ENCODE measurements at regions not wholly inside any gene's neighbourhood (a gene's known extent, or its start where the extent isn't known, plus 50 kb on each side); places are given as distances from the start of the nearest gene placed in this dataset.
"Not testable (repeated sequence)": the region's sequence is repeated elsewhere in the genome, so short reads cannot be mapped to it uniquely, and the experiment has no call there.

DNA sequence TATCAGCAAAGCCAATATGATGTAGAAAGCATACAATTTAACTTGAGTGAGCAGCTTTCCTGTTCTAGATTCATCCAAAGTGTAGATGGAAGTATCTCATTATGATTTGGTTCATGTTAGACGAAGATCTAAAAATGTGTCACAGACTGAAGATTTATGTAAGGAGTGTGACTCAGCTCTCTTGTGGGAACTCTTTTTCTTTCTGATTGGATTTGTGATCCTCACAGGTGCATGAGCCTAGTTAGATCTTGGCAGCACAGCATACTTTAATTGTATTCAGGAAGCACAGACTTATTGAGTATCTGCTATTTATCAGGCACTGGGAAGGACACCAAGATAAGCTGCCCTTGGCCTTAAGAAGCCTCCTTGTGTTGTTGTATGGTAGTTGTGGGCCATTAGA is 147.1 kb downstream of the C11orf91 start:
- no peak for DNase-seq

DNA sequence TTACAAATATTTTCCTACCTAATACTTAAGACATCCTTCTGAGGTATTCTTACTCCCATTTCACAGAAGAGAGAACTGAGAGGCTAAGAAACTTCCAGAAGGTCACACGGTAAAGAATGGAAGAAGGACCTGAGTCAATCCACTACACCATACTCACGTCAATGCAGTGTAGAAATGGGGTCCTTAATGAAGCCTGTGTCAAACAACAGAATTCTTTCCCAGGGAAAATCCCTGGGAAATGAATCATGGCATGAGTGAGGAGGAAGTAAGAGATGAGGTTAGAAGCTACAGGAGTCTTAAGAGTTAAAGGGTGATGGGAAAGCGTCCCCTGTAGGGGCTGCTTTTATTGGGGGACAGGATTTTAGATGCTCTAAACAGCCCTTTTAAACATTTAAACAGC is 147.9 kb downstream of the C11orf91 start:
- no peak for DNase-seq

DNA sequence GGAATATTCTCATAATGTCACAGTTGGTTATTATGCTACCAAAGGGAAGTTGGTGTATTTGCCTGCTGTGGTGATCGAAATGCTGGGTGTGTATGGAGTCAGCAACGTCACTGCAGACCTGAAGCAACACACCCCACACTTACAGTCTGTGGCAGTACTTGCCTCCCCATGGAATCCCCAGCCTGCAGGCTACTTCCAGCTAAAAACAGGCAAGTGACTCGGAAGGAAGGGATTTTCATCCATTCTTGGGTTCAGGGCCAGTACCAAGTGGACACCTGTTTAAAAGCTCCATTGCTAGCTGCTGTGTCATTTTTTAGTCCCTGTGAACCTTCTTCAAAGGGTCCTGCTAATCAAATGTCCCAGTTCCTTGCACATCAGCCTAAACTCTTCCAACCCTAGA is 149.6 kb downstream of the C11orf91 start:
- no peak for DNase-seq

DNA sequence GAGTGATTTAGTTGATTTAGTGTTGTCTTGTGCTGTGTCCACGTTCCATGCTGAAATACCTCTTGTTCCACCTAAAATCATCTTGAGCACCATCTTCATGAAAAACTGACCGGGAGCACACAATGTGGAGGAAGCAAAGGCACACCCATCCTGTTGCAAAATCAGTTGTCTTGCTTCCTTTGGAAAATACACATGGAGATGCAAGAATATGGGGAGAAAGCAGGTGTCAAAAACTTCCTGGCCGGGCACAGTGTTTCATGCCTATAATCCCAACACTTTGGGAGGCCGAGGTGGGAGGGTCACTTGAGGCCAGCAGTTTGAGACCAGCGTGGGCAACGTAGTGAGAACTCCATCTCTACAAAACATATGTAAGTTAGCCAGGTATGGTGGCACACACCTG is 151.1 kb downstream of the C11orf91 start:
- no peak for DNase-seq

DNA sequence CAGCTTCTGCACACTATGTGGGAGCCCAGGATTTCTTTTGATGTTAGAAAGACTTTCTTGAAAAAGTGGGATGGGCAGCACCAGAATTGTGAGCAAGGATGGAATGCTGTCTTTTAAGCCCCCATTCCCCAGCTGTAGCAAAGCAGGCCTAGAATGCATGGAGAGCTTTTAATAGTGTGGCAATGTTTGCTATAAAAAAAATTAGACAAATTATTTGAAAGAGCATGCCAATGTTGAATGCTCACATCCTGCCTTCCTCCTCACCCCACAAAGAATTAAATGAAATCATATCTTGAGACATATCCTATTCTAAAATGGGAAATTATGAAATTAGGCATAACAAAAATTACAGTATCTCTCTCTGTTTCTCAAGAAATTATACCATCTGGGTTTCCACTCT is 154.7 kb downstream of the C11orf91 start:
- DNase-seq, result no peak

DNA sequence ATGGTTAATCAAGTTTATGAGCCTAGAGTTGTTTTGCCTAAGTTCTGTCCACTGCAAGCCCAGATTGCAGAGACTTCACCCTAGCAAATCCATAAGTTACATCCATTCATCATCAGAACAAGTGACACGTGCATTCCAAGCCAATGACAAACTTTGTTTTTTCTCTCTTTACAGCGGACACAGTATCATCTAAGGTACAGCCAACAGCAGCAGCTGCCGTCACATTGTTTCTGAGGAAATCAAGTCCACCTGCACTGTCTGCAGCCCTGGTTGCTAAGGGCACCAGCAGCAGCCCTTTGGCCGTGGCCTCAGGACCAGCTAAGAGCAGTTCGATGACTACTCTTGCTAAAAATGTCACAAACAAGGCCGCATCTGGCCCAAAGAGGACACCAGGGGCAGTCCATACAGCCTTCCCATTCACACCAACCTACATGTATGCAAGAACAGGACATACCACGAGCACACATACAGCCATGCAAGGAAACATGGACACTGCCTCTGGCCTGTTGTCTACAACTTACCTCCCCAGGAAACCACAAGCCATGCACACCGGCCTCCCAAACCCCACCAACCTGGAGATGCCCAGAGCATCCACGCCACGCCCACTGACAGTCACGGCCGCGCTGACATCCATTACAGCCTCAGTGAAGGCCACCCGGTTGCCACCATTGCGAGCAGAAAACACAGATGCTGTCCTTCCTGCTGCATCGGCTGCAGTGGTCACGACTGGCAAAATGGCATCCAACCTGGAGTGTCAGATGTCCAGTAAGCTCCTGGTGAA is 155.8 kb downstream of the C11orf91 start:
- DNase-seq, result no peak

DNA sequence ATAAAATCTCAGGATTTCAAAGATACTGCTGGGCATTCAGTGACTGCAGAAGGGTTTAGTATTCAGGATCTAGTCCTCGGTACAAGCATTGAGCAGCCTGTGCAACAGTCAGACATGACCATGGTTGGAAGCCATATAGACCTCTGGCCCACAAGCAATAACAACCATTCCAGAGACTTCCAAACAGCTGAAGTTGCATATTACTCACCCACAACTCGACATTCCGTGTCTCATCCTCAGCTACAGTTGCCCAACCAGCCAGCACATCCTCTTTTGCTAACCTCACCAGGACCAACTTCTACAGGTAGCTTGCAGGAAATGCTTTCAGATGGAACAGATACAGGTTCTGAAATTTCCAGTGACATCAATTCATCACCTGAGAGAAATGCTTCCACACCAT is 156.8 kb downstream of the C11orf91 start:
- no peak for DNase-seq

DNA sequence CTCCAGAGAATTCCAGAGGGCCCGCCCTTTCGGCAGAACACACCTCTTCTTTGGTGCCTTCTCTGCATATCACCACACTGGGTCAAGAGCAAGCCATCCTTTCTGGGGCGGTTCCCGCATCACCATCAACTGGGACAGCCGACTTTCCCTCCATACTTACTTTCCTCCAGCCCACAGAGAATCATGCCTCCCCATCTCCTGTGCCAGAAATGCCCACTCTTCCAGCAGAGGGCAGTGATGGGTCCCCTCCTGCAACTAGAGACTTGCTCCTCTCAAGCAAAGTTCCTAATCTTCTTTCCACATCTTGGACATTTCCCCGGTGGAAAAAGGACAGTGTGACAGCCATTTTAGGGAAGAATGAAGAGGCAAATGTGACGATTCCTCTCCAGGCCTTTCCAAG is 157.7 kb downstream of the C11orf91 start:
- DNase-seq, result peak; percentile 37 to 58

DNA sequence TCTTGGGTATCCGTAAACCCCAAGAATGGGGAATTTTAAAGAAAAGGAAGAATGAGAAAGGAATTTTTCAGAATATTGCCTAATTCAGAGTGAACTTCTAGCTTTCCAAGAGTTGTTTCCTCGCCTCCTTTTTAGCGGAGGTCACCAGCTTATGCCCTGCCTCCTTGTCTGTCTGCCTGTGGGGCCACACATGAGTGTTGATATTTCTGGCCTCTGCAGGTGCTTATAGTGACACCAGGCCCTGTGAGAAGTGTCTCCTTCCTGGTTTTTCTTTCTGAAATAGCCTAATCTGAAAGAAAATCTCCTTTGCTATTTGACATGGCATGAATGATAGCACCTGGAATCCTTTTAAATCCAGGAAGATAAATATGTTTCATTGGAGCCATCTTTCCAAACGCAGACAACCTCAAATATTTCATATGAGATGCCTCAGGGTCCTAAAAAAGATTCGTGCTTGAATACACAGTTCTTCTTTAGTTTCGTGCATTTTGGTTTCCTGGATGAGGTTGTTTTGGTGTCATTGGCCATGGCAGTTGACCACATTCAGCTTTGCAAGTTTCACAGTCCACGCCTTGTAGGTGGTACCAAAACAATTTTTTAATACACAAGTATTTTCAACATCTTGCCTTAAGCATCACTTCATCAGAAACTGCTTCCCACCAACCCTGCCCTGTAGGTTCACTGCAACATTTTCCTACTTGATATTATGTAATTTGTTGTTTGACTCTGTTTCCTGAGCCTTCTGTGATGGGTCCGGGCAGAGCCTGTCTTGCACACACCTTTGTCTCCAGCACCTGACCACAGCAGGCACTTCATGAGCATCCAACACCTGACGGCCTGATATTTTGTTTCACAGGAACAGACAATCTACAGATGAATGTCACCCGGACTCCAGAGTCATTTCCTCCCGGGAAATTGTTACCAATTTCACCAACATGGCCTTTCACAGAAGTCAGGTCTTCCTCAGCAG is 159.4 kb downstream of the C11orf91 start:
- no peak for DNase-seq

DNA sequence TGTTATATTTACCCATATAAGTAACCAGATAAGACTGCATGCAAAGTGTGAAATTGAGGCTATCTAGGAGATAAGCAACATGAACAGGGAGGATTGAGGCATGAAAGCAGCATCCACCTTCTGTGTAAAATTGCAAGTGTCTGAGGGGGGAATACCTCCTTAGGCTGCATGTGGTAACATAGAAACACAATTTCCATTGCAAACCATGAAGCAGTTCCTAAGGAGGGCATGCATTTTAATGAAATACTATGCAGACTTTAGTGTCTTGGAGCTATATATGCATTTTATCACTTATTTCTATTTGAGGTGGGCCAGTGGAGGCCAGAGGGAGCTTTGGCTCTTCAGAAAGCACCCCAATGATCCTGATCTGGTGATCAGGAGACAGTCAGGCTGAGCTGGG is 160.2 kb downstream of the C11orf91 start:
- no peak for DNase-seq

DNA sequence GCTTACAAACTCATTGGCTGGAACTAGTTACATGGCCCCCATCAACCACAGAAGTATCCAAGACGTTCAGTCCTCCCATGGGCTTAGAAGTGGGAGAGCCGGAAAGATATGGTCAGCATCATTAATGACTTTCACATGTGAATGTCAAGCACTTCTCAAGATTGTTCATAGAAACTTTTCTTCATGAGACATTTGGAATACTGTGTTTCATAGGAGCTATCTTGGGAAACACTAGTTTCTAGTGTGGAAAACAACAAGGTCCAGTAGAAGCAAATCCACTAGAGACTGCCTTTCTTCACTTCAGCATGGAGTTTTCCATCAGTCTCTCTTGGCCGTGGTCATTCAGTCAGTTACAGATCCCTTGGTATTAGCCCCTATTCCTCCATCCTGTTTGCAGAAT is 160.9 kb downstream of the C11orf91 start:
- no peak for DNase-seq

DNA sequence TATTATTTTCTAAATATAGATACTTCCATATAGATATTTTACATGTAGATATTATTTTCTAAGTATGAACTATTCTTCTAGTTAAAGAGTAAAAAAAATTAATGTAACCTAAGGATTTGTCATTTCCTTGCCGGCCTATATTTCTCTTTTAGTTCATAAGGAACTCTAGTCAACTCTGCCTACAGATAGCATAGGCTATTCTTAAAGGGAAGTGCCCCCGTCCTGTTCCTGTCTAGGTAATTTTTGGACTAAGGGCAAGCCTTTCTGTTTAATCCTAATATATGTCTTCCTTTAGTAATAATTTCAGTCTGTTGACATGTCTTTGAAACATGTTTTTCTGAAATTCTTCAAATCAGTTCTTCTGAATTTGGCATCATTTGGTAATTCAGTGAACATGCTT is 161.9 kb downstream of the C11orf91 start:
- DNase-seq, result no peak

DNA sequence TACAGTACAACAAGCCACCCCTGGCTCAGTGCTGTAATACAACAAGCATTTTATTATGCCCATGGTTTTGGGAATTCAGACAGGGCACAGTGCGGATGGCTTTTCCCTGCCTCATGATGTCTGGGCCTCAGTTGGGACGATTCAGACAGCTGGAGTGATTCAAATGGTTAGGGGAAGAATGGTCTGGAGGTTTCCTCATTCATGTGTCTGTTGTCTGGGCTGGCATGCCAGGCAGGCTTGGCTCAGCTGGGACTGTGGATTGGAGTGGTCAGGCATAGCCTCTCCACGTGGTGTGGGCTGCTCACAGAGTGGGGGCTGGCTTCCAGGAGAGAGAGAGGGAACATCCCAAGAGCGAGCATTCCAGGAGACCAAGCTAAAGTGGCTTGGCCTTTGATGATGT is 164.4 kb downstream of the C11orf91 start:
- DNase-seq, result no peak

DNA sequence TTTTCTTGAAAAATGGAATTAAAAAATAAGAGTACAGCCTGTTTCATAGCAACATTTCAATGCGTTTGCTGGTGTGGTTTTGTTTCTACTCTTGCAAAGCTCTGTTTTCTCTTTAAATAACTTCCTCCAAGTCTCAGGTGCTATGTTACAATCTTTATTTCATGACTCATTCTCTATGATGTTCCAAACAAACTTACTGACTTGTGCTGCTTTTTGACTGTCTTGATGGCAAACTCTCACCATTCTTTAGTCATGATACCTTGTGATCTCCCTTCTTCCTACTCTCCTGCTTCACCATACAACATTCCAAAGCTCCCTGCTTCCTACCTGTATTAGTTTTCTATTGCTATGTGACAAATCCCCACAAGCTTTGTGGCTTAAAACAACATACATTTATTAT is 166.1 kb downstream of the C11orf91 start:
- DNase-seq, result no peak

DNA sequence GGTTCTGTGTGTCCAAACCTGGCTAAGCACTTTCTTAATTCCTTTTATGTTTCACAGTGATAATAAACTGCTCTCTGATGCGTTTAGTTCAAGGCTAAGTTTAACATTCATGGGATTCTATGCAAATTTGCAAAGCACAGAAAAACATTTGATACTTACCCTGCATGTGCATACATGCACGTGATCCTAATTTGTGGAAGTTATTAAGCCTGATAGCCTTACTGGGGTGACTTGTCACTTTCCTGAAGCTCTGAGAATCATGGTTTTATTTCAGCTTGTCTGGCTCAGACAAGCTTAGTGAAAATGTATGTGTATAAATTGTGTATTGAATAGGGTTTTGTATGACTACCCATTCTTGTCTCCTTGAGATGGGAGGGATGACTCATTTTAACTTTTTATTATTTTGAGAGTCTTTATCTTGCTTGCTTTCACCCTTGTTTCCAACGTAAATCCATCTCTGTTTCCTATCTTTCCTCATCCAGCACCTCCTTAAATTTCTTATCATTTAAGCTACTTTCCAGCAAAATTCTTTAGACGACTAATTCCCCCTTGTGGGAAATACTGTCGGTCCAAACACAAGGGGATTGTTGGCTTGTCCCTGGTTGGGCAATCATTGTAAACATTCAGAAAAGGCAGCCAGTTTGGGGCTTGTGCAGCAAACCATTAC is 167.1 kb downstream of the C11orf91 start:
- no peak for DNase-seq

DNA sequence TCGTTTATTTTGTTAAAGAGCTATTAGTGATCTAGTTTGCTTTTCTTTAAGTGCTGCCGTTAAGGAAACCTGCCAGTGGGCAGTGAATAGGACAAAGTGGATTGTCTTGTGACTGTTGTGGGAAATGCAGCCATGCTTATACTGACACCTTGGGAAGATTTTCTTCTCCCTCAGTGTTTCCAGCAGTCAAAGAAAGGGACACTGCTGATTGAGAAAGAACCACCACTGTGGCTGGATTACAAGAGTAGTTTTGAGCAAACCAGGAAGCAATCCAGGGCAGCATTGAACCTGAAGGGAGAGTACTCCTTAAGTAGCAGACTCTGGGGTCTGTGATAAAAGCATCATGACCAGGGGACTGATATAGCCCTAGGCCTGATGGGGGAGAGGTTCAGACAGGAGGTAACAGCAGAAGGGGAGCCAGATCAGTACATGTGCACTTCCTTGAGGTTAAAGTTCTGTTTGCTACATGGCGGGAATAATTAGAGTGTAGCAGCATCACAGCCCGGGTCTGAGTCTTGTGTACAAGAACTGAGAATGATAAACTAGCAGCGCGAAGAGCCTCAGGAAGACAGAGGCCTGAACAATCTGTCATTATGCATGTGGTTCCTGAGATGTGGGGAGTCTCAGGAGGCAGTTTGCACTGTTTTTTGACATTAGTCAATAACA is 167.8 kb downstream of the C11orf91 start:
- DNase-seq, result no peak

DNA sequence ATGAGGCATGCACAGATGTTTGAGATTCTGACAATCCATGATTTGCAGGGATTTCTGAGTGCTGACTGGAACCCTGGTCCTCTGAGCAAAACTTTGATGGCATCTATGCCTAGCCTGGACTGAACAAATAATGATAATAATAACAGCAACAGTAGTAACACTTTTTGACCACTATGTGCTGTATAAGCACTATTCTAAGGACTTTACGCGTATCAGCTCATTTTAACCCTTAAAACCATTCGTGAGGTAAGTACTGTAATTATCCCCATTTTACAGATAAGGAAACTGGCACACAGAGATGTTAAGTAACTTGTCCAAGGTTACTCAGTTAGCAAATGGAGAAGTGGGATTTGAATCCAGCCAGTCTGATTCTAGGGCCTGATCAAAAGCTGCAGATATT is 168.4 kb downstream of the C11orf91 start:
- DNase-seq, result no peak

DNA sequence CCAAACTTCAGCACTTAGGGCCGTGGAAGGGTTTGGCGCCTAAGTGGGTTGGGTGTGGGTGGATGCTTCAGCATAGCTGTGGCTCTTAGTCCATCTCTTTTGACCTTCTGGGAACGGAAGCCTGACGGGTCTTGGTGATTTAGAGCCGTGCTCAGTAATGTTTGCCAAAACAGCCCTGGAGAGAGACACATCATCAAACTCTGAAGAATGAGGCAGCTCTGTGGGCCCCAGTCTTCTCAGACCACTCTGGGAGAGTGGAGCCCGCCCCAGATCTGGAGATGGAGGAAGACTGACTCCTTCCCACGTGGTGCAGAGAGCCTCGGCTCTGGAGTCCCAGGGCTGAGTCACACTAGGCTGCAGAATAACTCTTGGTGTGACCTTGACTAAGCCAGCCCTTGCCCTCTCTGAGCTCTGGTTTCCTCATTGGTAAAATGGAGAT is 168.9 kb downstream of the C11orf91 start:
- no peak for DNase-seq

DNA sequence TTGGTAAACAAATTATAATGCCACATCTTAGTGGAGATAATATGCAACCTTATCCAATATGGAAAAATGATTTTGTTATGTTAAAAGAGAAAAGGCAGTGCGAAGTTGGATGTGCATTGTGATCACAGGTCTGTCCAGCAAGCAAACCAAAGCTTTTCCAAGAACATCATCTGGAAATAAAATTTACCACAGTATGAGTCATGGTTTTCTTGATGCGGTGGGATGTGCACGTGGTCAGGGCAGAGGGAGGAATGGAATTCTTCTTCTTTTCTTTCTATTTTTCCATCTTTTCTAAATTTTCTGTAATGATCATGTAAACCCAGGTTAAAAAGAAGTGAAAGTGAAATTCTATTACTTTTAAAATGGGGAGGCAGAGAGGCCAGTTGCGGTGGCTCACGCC is 169.8 kb downstream of the C11orf91 start:
- no peak for DNase-seq

DNA sequence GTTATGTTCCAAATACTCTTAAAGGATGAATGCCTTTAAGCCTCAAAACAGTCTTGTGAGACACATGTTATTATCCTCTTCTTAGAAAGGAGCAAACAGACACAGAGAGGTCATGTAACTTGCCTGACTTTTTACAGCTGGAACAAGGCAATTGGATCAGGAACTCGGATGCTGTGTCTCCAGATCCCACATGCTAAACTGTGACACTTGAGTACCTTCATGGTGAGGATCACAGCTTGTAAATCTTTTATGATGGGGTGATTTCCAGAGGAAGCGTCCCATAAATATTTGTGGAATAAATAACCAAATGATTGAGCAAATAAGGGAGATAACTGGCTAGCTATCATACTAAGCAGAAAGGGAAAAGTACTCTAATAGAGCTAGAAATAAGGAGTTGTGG is 171.2 kb downstream of the C11orf91 start:
- no peak for DNase-seq

DNA sequence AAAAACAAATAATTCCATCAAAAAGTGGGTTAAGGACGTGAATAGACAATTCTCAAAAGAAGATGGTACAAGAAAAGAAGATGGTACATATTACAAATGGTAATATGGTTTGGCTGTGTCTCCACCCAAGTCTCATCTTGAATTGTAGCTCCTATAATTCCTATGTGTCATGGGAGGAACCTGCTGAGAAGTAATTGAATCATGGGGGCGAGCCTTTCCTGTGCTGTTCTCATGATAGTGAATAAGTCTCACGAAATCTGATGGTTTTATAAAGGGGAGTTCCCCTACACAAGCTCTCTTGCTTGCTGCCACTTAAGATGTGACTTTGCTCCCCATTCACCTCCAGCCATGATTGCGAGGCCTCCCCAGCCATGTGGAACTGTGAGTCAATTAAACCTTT is 172.9 kb downstream of the C11orf91 start:
- not testable (repeated sequence) for DNase-seq

DNA sequence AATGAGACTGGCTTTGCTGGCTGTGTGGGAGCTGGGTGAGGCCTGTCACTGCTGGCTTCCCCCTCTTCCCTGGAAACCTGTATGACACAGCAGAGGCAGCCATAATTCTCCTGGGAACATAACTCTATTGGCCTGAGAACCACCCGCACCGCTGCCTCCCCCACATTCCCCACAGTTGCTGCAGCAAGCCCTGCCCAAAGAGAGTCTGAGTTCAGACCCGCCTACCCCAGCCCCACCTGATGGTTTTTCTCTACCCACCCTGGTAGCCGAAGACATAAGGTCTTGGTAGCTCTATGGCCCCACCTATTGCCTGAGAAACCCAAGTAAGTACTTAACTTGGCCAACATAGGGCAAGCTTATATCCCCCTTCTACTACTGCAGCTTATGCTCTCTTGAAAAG is 174.8 kb downstream of the C11orf91 start:
- DNase-seq, result no peak

DNA sequence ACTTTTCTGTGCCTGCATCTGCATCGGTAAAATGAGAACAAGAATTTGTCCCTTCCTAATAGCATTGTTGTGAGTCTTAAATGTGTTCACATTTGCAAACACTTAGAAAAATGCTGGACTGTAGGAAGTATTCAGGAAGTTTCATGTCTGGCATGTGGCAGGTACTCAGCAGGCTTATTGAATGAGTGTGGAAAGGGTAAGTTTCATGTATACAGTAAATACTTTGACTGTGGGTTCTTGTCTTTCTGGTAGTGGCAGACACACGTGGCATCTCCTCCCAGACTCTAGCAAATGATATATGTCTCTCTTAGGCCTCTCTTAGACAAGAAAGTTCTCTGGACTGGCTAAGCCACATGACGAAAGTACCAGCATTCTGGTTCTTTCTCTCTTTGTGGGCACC is 179.2 kb downstream of the C11orf91 start:
- no peak for DNase-seq
